Keratinocyte (primary cell): ENCODE measurements at regions not wholly inside any gene's neighbourhood (a gene's known extent, or its start where the extent isn't known, plus 50 kb on each side); places are given as distances from the start of the nearest gene placed in this dataset.

Experiments
- CTCF ChIP-seq, 3 experiments: IDR thresholded peaks in 1 of 3; conservative IDR thresholded peaks in 1 of 3; optimal IDR thresholded peaks in 1 of 3; 2 replicates in 2 of 3; 3 replicates in 1 of 3; pipeline versions ENCODE3 to v1.5.1; 2011; ENCODE audit warnings: low read length in 3 of 3, mild to moderate bottlenecking in 3 of 3, moderate library complexity in 2 of 3, control low read depth in 1 of 3, inconsistent platforms in 1 of 3; ENCODE audit not compliant: insufficient read depth in 2 of 3; ENCODE audit errors: extremely low read depth in 1 of 3
- EZH2 ChIP-seq: IDR thresholded peaks from one replicate; pipeline ENCODE4 v1.6.1; 2012; ENCODE audit warnings: inconsistent platforms, mild to moderate bottlenecking, low read length, moderate library complexity

GRCh38 chr13:34430294-34430693 lies 511.8 kb upstream of the NBEA start:
- TF ChIP-seq CTCF (optimal IDR thresholded peaks at IDR 0.05 in 1 of 3, IDR thresholded peaks at IDR 0.05 in 1 of 3, conservative IDR thresholded peaks at IDR 0.05 in 1 of 3; ENCODE audit: extremely low read depth in 1 of 3, insufficient read depth in 2 of 3, low read length in 3 of 3) (no peak), EZH2 (no peak)
